ENCODE measurements at regions not wholly inside any gene's neighbourhood (a gene's known extent, or its start where the extent isn't known, plus 50 kb on each side); places are given as distances from the start of the nearest gene placed in this dataset.

GRCh38 chr5:175388531-175388930, 55.5 kb downstream of the DRD1 start:
- Mint-ChIP-seq H3K36me3 (ENCODE audit: low read depth) (no peaks in the 10 kb centered on the region), H3K9me3 (no peaks in the 10 kb centered on the region), H3K4me3 (no peak overlapping the region), H3K4me1 (no peaks in the 10 kb centered on the region), H3K27ac (no peak overlapping the region), H3K27me3 (peaks cover 11% of the 10 kb centered on the region)
- ChIA-PET POLR2A (no interaction called here), CTCF (no interaction called here)
- DNase-seq, result no peak

GRCh38 chr5:175387144-175387543, 56.8 kb downstream of the DRD1 start:
- Mint-ChIP-seq H3K4me3 (no peak overlapping the region), H3K27me3 (peaks cover 15% of the 10 kb centered on the region), H3K27ac (no peak overlapping the region), H3K4me1 (no peaks in the 10 kb centered on the region), H3K9me3 (no peaks in the 10 kb centered on the region), H3K36me3 (ENCODE audit: low read depth) (no peaks in the 10 kb centered on the region)
- ChIA-PET CTCF (no interaction called here), POLR2A (no interaction called here)
- DNase-seq, result no peak

- ChIA-PET POLR2A (no interaction called here), CTCF (no interaction called here)
- no peak overlapping the region for H3K27ac Mint-ChIP-seq
- H3K9me3 Mint-ChIP-seq, result no peaks in the 10 kb centered on the region
- no peak overlapping the region for H3K4me3 Mint-ChIP-seq
- no peak for DNase-seq
- H3K36me3 Mint-ChIP-seq (ENCODE audit: low read depth), result no peaks in the 10 kb centered on the region
- peaks cover 15% of the 10 kb centered on the region for H3K27me3 Mint-ChIP-seq
- no peaks in the 10 kb centered on the region for H3K4me1 Mint-ChIP-seq
Measured at GRCh38 chr5:175386526-175386925, 57.5 kb downstream of the DRD1 start.

GRCh38 chr5:175385691-175386362, 58.2 kb downstream of the DRD1 start:
- CTCF ChIA-PET, result no interaction called here
- Mint-ChIP-seq H3K27me3 (peaks cover 17% of the 10 kb centered on the region), H3K9me3 (no peaks in the 10 kb centered on the region), H3K4me1 (no peaks in the 10 kb centered on the region), H3K27ac (no peak overlapping the region), H3K4me3 (no peak overlapping the region), H3K36me3 (ENCODE audit: low read depth) (no peaks in the 10 kb centered on the region)
- no peak for DNase-seq
- POLR2A ChIA-PET, result no interaction called here

- H3K4me3 Mint-ChIP-seq, result no peak overlapping the region
- no peaks in the 10 kb centered on the region for H3K9me3 Mint-ChIP-seq
- no peak for DNase-seq
- POLR2A ChIA-PET, result no interaction called here
- H3K36me3 Mint-ChIP-seq (ENCODE audit: low read depth), result no peaks in the 10 kb centered on the region
- CTCF ChIA-PET, result no interaction called here
- H3K4me1 Mint-ChIP-seq, result no peaks in the 10 kb centered on the region
- no peak overlapping the region for H3K27ac Mint-ChIP-seq
- peaks cover 17% of the 10 kb centered on the region for H3K27me3 Mint-ChIP-seq
Measured at GRCh38 chr5:175384724-175385552, 59.0 kb downstream of the DRD1 start.

GRCh38 chr5:175383350-175383749, 60.6 kb downstream of the DRD1 start:
- H3K27ac Mint-ChIP-seq, result no peak overlapping the region
- peaks cover 19% of the 10 kb centered on the region for H3K27me3 Mint-ChIP-seq
- no peak for DNase-seq
- no peaks in the 10 kb centered on the region for H3K36me3 Mint-ChIP-seq (ENCODE audit: low read depth)
- ChIA-PET POLR2A (no interaction called here), CTCF (no interaction called here)
- no peaks in the 10 kb centered on the region for H3K9me3 Mint-ChIP-seq
- H3K4me1 Mint-ChIP-seq, result no peaks in the 10 kb centered on the region
- no peak overlapping the region for H3K4me3 Mint-ChIP-seq

- Mint-ChIP-seq H3K4me3 (no peak overlapping the region), H3K4me1 (no peaks in the 10 kb centered on the region), H3K36me3 (ENCODE audit: low read depth) (no peaks in the 10 kb centered on the region), H3K27ac (no peak overlapping the region), H3K27me3 (peaks cover 22% of the 10 kb centered on the region), H3K9me3 (no peaks in the 10 kb centered on the region)
- CTCF ChIA-PET, result no interaction called here
- no peak for DNase-seq
- POLR2A ChIA-PET, result no interaction called here
Measured at GRCh38 chr5:175382171-175382570, 61.8 kb downstream of the DRD1 start.

- no peak for DNase-seq
- ChIA-PET CTCF (no interaction called here), POLR2A (no interaction called here)
- no peaks in the 10 kb centered on the region for H3K36me3 Mint-ChIP-seq (ENCODE audit: low read depth)
- H3K9me3 Mint-ChIP-seq, result no peaks in the 10 kb centered on the region
- peaks cover 22% of the 10 kb centered on the region for H3K27me3 Mint-ChIP-seq
- no peak overlapping the region for H3K27ac Mint-ChIP-seq
- no peaks in the 10 kb centered on the region for H3K4me1 Mint-ChIP-seq
- no peak overlapping the region for H3K4me3 Mint-ChIP-seq
Measured at GRCh38 chr5:175381130-175381529, 62.9 kb downstream of the DRD1 start.

- H3K27ac Mint-ChIP-seq, result no peak overlapping the region
- H3K36me3 Mint-ChIP-seq (ENCODE audit: low read depth), result no peaks in the 10 kb centered on the region
- H3K9me3 Mint-ChIP-seq, result no peaks in the 10 kb centered on the region
- no peak for DNase-seq
- peaks cover 22% of the 10 kb centered on the region for H3K27me3 Mint-ChIP-seq
- ChIA-PET POLR2A (no interaction called here), CTCF (no interaction called here)
- H3K4me3 Mint-ChIP-seq, result no peak overlapping the region
- no peaks in the 10 kb centered on the region for H3K4me1 Mint-ChIP-seq
Measured at GRCh38 chr5:175380701-175381100, 63.3 kb downstream of the DRD1 start.

GRCh38 chr5:175379867-175380266, 64.1 kb downstream of the DRD1 start:
- Mint-ChIP-seq H3K27ac (no peak overlapping the region), H3K9me3 (no peaks in the 10 kb centered on the region), H3K36me3 (ENCODE audit: low read depth) (no peaks in the 10 kb centered on the region), H3K27me3 (peaks cover 22% of the 10 kb centered on the region), H3K4me1 (no peaks in the 10 kb centered on the region), H3K4me3 (no peak overlapping the region)
- CTCF ChIA-PET, result no interaction called here
- no peak for DNase-seq
- POLR2A ChIA-PET, result no interaction called here

GRCh38 chr5:175378444-175379028, 65.4 kb downstream of the DRD1 start:
- CTCF ChIA-PET, result no interaction called here
- no peak for DNase-seq
- Mint-ChIP-seq H3K27ac (no peak overlapping the region), H3K4me3 (no peak overlapping the region), H3K27me3 (peaks cover 13% of the 10 kb centered on the region), H3K36me3 (ENCODE audit: low read depth) (no peaks in the 10 kb centered on the region), H3K9me3 (no peaks in the 10 kb centered on the region), H3K4me1 (no peaks in the 10 kb centered on the region)
- POLR2A ChIA-PET, result no interaction called here

GRCh38 chr5:175377816-175378215, 66.2 kb downstream of the DRD1 start:
- no peak for DNase-seq
- Mint-ChIP-seq H3K4me1 (no peaks in the 10 kb centered on the region), H3K27ac (no peak overlapping the region), H3K36me3 (ENCODE audit: low read depth) (no peaks in the 10 kb centered on the region), H3K27me3 (peaks cover 12% of the 10 kb centered on the region), H3K4me3 (no peak overlapping the region), H3K9me3 (no peaks in the 10 kb centered on the region)
- ChIA-PET POLR2A (no interaction called here), CTCF (no interaction called here)

- ChIA-PET POLR2A (no interaction called here), CTCF (no interaction called here)
- H3K9me3 Mint-ChIP-seq, result no peaks in the 10 kb centered on the region
- H3K27ac Mint-ChIP-seq, result no peak overlapping the region
- no peaks in the 10 kb centered on the region for H3K36me3 Mint-ChIP-seq (ENCODE audit: low read depth)
- DNase-seq, result no peak
- H3K4me1 Mint-ChIP-seq, result no peaks in the 10 kb centered on the region
- H3K4me3 Mint-ChIP-seq, result no peak overlapping the region
- H3K27me3 Mint-ChIP-seq, result peaks cover 12% of the 10 kb centered on the region
Measured at GRCh38 chr5:175374166-175374875, 69.7 kb downstream of the DRD1 start.

All from activated CD4-positive, alpha-beta T cell treated with anti-CD3 and anti-CD28 coated beads, Interleukin-2, amount 10 ng/mL, durations not matched to agents 7 days and 5 days (primary cell).